CD4-positive, alpha-beta T cell treated with Interleukin-15 for 4 hours (primary cell): ENCODE measurements at regions not wholly inside any gene's neighbourhood (a gene's known extent, or its start where the extent isn't known, plus 50 kb on each side); places are given as distances from the start of the nearest gene placed in this dataset.
"Not testable (repeated sequence)": the region's sequence is repeated elsewhere in the genome, so short reads cannot be mapped to it uniquely, and the experiment has no call there.

Experiments used
- DNase-seq: peaks from one replicate; pipeline ENCODE4 v3.0.0-alpha.2; 2020; ENCODE audit warnings: low spot score

DNA sequence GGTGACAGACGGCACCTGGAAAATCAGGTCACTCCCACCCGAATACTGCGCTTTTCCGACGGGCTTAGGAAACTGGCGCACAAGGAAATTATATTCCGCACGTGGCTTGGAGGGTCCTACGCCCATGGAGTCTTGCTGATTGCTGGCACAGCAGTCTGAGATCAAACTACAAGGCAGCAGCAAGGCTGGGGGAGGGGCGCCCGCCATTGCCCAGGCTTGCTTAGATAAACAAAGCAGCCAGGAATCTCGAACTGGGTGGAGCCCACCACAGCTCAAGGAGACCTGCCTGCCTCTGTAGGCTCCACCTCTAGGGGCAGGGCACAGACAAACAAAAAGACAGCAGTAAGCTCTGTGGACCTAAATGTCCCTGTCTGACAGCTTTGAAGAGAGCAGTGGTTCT is 394.3 kb downstream of the PTH2R start:
- DNase-seq: not testable (repeated sequence)

GRCh38 chr2:208807756-208808155 is 401.2 kb downstream of the PTH2R start:
- no peak for DNase-seq

GRCh38 chr2:208811885-208812284 is 405.3 kb downstream of the PTH2R start:
- not testable (repeated sequence) for DNase-seq

DNA sequence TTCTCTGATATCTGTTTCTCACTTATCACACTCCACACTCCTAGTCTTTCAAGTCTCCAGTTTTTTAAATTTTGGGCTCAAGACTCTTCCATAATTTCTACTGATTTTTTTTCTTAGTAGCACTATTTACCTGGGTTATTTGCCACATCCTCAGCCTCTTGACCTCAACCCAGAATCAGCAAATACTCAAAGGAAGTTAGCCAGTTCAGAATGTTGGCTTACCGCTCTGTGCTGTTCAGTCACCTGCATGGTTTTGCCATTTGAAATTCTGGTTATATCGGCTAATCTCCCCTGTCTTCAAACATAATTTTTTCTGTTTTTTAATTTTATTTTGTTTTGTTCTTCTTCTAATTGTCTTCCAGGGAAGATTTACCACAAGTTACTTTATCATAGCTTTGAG is 412.6 kb downstream of the PTH2R start:
- no peak for DNase-seq

GRCh38 chr2:208820014-208820688 is 413.6 kb downstream of the PTH2R start:
- no peak for DNase-seq

- DNase-seq: no peak
Measured at GRCh38 chr2:208827109-208827508, 420.5 kb downstream of the PTH2R start.

DNA sequence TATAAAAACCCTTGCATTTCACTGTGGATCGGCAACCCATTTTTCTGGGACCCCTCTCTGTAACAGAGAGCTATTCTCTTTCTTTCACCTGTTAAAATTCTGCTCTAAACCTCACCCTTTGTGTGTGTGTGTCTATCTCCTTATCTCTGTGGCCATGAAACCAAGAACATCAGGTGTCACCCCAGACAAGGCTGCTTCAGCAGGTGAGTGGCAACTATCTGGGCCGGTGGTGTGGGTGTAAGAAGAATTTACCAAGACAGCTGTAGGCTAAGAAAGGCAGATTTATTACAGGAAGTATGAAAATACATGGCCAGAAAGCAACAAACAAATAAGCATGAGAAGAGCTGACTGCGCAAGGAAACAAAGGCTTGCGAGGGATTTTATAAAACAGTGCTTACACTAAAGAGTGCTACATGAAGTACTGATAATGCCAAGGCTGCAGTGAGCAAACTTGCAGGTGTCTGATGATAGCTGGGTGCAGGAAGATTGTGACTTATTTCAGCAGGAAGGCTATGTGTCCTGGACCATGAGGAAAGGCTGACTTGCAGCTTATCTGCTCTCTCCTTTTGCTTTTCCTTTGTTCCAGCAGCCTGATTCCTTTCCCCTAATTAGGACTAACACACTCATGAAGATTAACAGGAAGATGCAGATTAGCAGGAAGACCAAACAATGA is 421.1 kb downstream of the PTH2R start:
- DNase-seq: no peak

GRCh38 chr2:208830203-208830602 is 423.6 kb downstream of the PTH2R start:
- DNase-seq: no peak

- DNase-seq: no peak
Measured at GRCh38 chr2:208847651-208848050, 441.1 kb downstream of the PTH2R start.

DNA sequence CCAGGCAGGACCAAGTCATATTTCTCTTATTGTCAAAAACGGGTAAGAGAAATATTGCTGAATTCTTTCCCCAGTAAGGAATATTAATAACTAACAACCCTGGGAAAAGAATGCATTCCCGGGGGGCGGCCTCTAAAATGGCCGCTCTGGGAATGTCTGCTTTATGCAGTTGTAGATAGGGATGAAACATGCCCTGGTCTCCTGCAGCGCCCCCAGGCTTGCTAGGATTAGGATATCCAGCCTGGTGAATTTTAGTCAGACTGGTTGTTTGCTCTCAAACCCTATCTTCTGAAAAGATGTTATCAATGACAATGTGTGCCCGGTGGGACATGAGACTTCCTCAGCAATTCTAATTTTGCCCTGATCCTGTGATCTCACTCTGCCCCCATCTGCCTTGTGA is 448.1 kb downstream of the PTH2R start:
- no peak for DNase-seq

GRCh38 chr2:208867374-208867773 is 460.8 kb downstream of the PTH2R start:
- DNase-seq: no peak

- no peak for DNase-seq
Measured at GRCh38 chr2:208872591-208872990, 466.0 kb downstream of the PTH2R start.

DNA sequence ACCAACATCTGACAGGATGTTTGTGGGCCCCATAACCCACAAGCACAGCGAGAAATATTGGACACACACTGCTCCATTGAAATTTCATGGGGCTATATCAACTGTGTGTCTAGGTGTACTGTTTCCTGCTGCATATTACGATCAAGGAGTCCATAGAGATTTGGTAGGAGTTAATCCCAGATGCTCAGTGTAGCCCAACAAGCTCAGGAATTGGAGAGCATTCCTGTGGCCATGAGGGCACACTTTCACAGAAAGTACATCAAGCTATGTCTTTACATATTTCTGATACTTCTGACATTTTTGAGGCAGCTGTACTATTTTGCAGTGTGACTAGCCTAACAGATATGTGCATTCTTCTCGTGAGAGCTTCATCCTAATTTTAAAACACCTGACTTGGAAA is 473.1 kb downstream of the PTH2R start:
- DNase-seq: no peak

GRCh38 chr2:208880171-208880570 is 473.6 kb downstream of the PTH2R start:
- no peak for DNase-seq

GRCh38 chr2:208890486-208890885 is 483.9 kb downstream of the PTH2R start:
- DNase-seq: no peak

DNA sequence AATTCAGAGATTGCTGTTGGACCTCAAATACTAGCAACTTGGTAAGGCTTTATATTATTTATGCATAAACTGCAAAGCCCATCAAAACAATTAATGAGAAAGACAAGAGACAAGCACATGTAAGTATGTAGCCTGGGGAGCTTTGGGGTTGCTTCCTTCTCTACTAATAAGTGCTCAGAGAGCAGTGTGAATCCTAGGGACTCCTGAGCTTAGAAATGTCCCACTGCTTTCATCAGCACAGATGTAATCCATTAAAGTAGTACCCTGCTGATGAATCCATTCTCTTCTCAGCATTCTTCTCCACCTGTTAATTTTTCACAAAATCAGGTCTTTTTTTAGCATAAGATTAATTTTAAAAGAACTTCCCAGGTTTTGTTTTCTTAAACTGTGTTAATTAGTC is 485.6 kb downstream of the PTH2R start:
- DNase-seq: no peak

- DNase-seq: no peak
Measured at GRCh38 chr2:208906330-208906729, 499.7 kb downstream of the PTH2R start.

DNA sequence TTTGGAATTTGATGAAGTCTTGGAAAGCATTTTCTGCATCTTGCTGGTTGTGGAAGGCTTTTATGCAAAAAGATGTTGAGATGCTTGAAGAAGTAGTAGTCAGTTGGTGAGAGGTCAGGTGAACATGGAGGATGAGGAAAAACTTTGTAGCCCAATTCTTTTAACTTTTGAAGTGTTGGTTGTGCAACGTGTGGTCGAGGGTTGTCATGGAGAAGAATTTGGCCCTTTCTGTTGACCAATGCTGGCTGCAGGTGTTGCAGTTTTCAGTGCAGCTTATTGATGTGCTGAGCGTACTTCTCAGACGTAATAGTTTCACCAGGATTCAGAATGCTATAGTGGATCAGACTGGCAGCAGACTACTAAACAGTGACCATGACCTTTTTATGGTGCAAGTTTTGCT is 508.4 kb upstream of the MAP2 start:
- DNase-seq: no peak

DNA sequence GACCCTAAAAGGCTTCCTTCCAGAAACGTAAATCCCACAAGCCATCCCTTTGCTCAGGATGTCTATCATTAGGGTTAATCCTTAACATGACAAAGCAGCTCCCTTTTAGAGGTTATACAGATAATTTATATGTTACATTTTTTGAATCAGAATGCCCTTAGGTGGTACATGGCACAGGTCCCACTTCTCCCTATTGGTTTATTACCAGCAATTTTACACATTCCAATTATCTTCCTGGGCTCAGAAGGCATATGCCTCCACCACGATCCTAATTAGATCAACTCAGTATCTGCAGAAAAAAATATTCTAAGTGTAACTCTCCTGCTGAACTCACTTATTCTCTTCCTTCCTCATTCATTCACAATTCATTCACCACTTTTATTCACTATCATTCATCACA is 507.0 kb upstream of the MAP2 start:
- no peak for DNase-seq

GRCh38 chr2:208921358-208921757 is 502.5 kb upstream of the MAP2 start:
- not testable (repeated sequence) for DNase-seq

DNA sequence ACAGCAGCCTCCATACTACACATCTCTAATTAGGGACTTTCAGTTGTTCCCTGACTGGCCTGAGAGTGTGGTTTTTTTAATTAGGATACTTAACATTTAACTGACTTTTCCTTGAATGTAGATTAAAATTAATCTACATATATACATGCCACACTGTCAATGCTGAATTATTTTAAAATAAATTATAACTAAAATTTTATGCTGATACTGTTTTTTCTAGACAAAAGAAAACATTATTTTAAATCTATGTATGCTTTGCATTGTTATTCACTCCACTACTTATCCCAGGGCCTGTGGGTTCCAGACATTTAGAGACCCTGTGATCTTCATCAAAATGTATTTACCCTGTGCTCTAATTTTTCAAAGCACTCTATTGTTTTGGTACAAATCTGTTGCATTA is 496.0 kb upstream of the MAP2 start:
- no peak for DNase-seq

DNA sequence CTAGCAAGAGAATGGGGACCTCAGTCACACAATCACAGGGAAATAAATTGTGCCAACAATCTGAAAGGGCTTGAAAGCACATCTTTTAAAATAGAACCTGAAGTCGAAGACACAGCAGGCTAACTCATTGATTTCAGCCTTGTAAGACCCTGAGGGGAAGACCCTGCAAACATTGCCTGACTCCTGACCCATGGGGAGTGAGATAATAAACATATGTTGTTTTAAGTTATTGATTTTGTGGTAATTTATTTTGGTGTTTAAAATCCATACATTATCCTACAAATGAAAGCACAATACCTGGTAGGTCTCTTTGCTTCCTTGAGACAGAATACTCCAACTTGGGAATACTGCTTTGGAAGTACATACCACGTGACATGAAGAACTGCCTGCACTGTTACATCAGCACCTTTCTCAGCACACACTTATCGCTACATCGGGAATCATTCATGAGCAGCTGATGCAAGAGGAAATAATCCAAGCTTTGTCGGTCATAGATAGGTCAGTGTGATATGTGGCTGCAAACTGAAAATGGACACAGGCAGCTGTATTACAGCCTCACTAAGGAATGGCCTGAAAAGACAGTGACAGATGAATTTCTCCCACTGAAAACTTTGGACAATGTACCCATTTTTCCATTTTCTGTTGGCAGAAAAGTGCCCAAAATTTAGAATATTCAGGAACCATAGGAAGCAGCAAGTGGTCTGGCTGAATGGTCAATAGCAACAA is 494.5 kb upstream of the MAP2 start:
- DNase-seq: no peak

- no peak for DNase-seq
Measured at GRCh38 chr2:208929894-208930427, 493.9 kb upstream of the MAP2 start.
